ENCODE measurements at regions not wholly inside any gene's neighbourhood (a gene's known extent, or its start where the extent isn't known, plus 50 kb on each side); places are given as distances from the start of the nearest gene placed in this dataset.

DNA sequence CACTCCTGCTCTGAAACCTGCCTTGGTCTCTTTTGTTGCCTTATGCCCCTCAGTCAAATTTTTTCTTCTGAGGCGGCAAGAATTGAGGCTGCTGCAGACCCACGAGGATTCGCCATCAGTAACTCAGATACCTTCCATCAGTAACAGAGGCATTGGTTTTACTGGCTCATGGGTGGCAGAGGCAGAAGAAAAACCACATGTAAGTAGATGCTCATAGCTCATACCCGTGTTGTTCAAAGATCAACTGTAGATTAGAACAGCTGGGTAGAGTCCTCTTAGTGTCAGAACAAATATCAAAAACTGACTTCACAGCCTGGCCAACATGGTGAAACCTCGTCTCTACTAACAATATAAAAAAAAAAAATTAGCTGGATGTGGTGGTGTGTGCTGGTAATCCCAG is 598.0 kb upstream of the SOX11 start:
- Histone ChIP-seq H3K27ac (ENCODE audit: insufficient read depth, low read depth, low read length, poor library complexity, severe bottlenecking) (no peak overlapping the region), H3K27me3 (ENCODE audit: control insufficient read depth, insufficient read depth, low read length, poor library complexity, severe bottlenecking) (no peaks in the 10 kb centered on the region), H3K9me3 (ENCODE audit: control insufficient read depth, low read length) (no peaks in the 10 kb centered on the region), H3K36me3 (ENCODE audit: control insufficient read depth, insufficient read depth, low read length) (no peaks in the 10 kb centered on the region), H3K4me3 (ENCODE audit: insufficient read depth, low read depth, low read length) (no peak overlapping the region), H3K4me1 (ENCODE audit: control insufficient read depth, insufficient read depth, low read length) (no peaks in the 10 kb centered on the region)
- 92 to 95% methylated on average over 5 of the region's 5 CpGs for whole genome bisulfite sequencing, 2 experiments

GRCh38 chr2:5098286-5098685 is 593.9 kb upstream of the SOX11 start:
- Histone ChIP-seq H3K36me3 (ENCODE audit: control insufficient read depth, insufficient read depth, low read length) (no peaks in the 10 kb centered on the region), H3K9me3 (ENCODE audit: control insufficient read depth, low read length) (no peaks in the 10 kb centered on the region), H3K4me3 (ENCODE audit: insufficient read depth, low read depth, low read length) (no peak overlapping the region), H3K27ac (ENCODE audit: insufficient read depth, low read depth, low read length, poor library complexity, severe bottlenecking) (no peak overlapping the region), H3K27me3 (ENCODE audit: control insufficient read depth, insufficient read depth, low read length, poor library complexity, severe bottlenecking) (no peaks in the 10 kb centered on the region), H3K4me1 (ENCODE audit: control insufficient read depth, insufficient read depth, low read length) (no peaks in the 10 kb centered on the region)
- 98 to 100% methylated on average over 1 of the region's 1 CpG for WGBS, 2 experiments

GRCh38 chr2:5102823-5103222 is 589.4 kb upstream of the SOX11 start:
- Histone ChIP-seq H3K4me3 (ENCODE audit: insufficient read depth, low read depth, low read length) (no peak overlapping the region), H3K27me3 (ENCODE audit: control insufficient read depth, insufficient read depth, low read length, poor library complexity, severe bottlenecking) (no peaks in the 10 kb centered on the region), H3K9me3 (ENCODE audit: control insufficient read depth, low read length) (no peaks in the 10 kb centered on the region), H3K4me1 (ENCODE audit: control insufficient read depth, insufficient read depth, low read length) (no peaks in the 10 kb centered on the region), H3K36me3 (ENCODE audit: control insufficient read depth, insufficient read depth, low read length) (no peaks in the 10 kb centered on the region), H3K27ac (ENCODE audit: insufficient read depth, low read depth, low read length, poor library complexity, severe bottlenecking) (no peak overlapping the region)
- WGBS, 2 experiments: 71 to 100% methylated on average over 1 of the region's 2 CpGs

GRCh38 chr2:5111581-5111980 is 580.6 kb upstream of the SOX11 start:
- H3K4me1 ChIP-seq (ENCODE audit: control insufficient read depth, insufficient read depth, low read length): no peaks in the 10 kb centered on the region
- H3K36me3 ChIP-seq (ENCODE audit: control insufficient read depth, insufficient read depth, low read length): no peaks in the 10 kb centered on the region
- no peaks in the 10 kb centered on the region for H3K9me3 ChIP-seq (ENCODE audit: control insufficient read depth, low read length)
- H3K27me3 ChIP-seq (ENCODE audit: control insufficient read depth, insufficient read depth, low read length, poor library complexity, severe bottlenecking): no peaks in the 10 kb centered on the region
- H3K4me3 ChIP-seq (ENCODE audit: insufficient read depth, low read depth, low read length): no peak overlapping the region
- no peak overlapping the region for H3K27ac ChIP-seq (ENCODE audit: insufficient read depth, low read depth, low read length, poor library complexity, severe bottlenecking)

DNA sequence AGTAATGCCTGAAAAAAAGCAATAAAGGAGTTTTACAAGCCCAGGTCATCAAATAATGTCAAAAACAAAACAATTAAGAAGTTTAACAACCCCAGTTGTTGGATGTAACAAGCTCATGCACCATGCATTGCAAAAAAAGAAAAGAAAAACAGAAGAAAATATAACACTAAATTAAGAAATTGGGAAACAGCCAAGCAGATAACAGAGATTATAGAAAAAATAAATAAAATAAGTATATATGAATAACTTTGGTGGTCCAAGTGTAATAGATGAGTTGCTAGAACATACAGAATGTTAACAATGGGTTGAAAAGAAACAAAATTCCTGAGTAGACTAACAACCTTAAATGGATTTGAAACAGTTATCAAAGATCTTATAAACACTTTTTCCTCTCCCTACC is 573.1 kb upstream of the SOX11 start:
- Histone ChIP-seq H3K4me3 (ENCODE audit: insufficient read depth, low read depth, low read length) (no peak overlapping the region), H3K36me3 (ENCODE audit: control insufficient read depth, insufficient read depth, low read length) (no peaks in the 10 kb centered on the region), H3K27me3 (ENCODE audit: control insufficient read depth, insufficient read depth, low read length, poor library complexity, severe bottlenecking) (no peaks in the 10 kb centered on the region), H3K27ac (ENCODE audit: insufficient read depth, low read depth, low read length, poor library complexity, severe bottlenecking) (no peak overlapping the region), H3K9me3 (ENCODE audit: control insufficient read depth, low read length) (no peaks in the 10 kb centered on the region), H3K4me1 (ENCODE audit: control insufficient read depth, insufficient read depth, low read length) (no peaks in the 10 kb centered on the region)

- Histone ChIP-seq H3K27me3 (ENCODE audit: control insufficient read depth, insufficient read depth, low read length, poor library complexity, severe bottlenecking) (no peaks in the 10 kb centered on the region), H3K27ac (ENCODE audit: insufficient read depth, low read depth, low read length, poor library complexity, severe bottlenecking) (no peak overlapping the region), H3K9me3 (ENCODE audit: control insufficient read depth, low read length) (no peaks in the 10 kb centered on the region), H3K4me1 (ENCODE audit: control insufficient read depth, insufficient read depth, low read length) (peaks cover 7% of the 10 kb centered on the region), H3K36me3 (ENCODE audit: control insufficient read depth, insufficient read depth, low read length) (no peaks in the 10 kb centered on the region), H3K4me3 (ENCODE audit: insufficient read depth, low read depth, low read length) (no peak overlapping the region)
- WGBS, 2 experiments: 94 to 96% methylated on average over 12 of the region's 12 CpGs
These were observed 571.1 kb upstream of the SOX11 start for GRCh38 chr2:5121121-5121520.

DNA sequence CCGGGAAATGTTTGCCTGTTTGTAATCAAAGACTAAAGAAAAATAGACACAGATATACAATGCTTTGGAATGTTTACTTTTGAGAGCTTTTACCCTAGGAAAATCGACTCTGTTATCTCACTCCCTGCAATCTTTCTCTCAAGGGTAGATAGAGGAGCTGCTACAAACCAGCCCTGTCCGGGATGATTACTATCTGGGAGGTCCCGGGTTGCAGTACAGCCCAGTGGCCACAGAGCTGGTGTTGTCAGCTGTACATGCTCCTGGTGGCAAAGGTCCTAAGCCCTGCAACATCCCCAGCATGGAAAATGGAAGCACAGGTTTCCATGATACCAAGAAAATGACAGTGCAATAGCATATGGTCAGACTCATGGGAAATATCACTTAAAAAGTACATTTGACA is 570.5 kb upstream of the SOX11 start:
- Histone ChIP-seq H3K4me3 (ENCODE audit: insufficient read depth, low read depth, low read length) (no peak overlapping the region), H3K4me1 (ENCODE audit: control insufficient read depth, insufficient read depth, low read length) (peaks cover 7% of the 10 kb centered on the region), H3K27me3 (ENCODE audit: control insufficient read depth, insufficient read depth, low read length, poor library complexity, severe bottlenecking) (no peaks in the 10 kb centered on the region), H3K27ac (ENCODE audit: insufficient read depth, low read depth, low read length, poor library complexity, severe bottlenecking) (no peak overlapping the region), H3K9me3 (ENCODE audit: control insufficient read depth, low read length) (no peaks in the 10 kb centered on the region), H3K36me3 (ENCODE audit: control insufficient read depth, insufficient read depth, low read length) (no peaks in the 10 kb centered on the region)
- WGBS, 2 experiments: 69 to 80% methylated on average over 3 to 4 of the region's 4 CpGs

- Histone ChIP-seq H3K27ac (ENCODE audit: insufficient read depth, low read depth, low read length, poor library complexity, severe bottlenecking) (no peak overlapping the region), H3K36me3 (ENCODE audit: control insufficient read depth, insufficient read depth, low read length) (no peaks in the 10 kb centered on the region), H3K27me3 (ENCODE audit: control insufficient read depth, insufficient read depth, low read length, poor library complexity, severe bottlenecking) (no peaks in the 10 kb centered on the region), H3K4me3 (ENCODE audit: insufficient read depth, low read depth, low read length) (no peak overlapping the region), H3K9me3 (ENCODE audit: control insufficient read depth, low read length) (no peaks in the 10 kb centered on the region), H3K4me1 (ENCODE audit: control insufficient read depth, insufficient read depth, low read length) (peaks cover 7% of the 10 kb centered on the region)
- 94 to 98% methylated on average over 3 to 4 of the region's 4 CpGs for WGBS, 2 experiments
These were observed 568.5 kb upstream of the SOX11 start for GRCh38 chr2:5123582-5124196.

DNA sequence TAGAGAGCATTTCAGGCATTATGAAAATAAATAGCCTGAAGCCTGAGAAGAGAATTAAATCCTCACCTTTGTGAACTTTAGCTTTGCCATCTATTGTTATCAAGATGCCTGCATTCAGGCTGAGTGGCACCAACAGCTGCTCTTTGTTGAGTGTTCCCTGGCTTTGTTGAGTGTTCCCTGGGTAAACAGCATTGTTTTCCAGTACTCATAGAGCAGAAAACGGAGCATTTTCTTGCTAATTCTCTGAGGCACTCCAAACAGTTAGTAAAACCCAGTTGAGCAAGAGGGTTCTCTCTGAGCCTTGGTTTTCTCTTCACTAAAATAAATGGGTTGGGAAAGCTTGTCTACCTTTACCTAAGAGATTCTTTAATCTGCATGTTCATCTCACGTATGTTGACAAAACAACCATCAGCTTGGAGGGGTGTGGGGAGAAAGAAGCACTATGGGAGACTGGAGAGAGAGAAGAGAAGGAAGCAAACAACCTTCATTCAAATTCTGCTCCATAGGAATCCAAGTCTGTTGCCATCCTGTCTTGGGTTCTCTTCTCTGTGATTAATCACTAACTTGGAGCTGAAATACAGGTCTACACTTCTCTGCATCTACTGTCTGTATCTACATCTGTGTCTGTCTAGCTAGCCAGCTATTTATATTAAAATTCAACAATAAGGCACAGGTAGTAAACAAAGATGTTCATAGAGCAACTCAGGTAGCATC is 567.0 kb upstream of the SOX11 start:
- Histone ChIP-seq H3K4me3 (ENCODE audit: insufficient read depth, low read depth, low read length) (no peak overlapping the region), H3K27ac (ENCODE audit: insufficient read depth, low read depth, low read length, poor library complexity, severe bottlenecking) (peak overlapping the region; percentile 84), H3K9me3 (ENCODE audit: control insufficient read depth, low read length) (no peaks in the 10 kb centered on the region), H3K36me3 (ENCODE audit: control insufficient read depth, insufficient read depth, low read length) (no peaks in the 10 kb centered on the region), H3K4me1 (ENCODE audit: control insufficient read depth, insufficient read depth, low read length) (peaks cover 7% of the 10 kb centered on the region), H3K27me3 (ENCODE audit: control insufficient read depth, insufficient read depth, low read length, poor library complexity, severe bottlenecking) (no peaks in the 10 kb centered on the region)
- 25 to 27% methylated on average over 1 to 2 of the region's 2 CpGs for WGBS, 2 experiments

GRCh38 chr2:5132281-5132680 is 559.9 kb upstream of the SOX11 start:
- Histone ChIP-seq H3K4me1 (ENCODE audit: control insufficient read depth, insufficient read depth, low read length) (no peaks in the 10 kb centered on the region), H3K27me3 (ENCODE audit: control insufficient read depth, insufficient read depth, low read length, poor library complexity, severe bottlenecking) (no peaks in the 10 kb centered on the region), H3K27ac (ENCODE audit: insufficient read depth, low read depth, low read length, poor library complexity, severe bottlenecking) (no peak overlapping the region), H3K9me3 (ENCODE audit: control insufficient read depth, low read length) (no peaks in the 10 kb centered on the region), H3K36me3 (ENCODE audit: control insufficient read depth, insufficient read depth, low read length) (no peaks in the 10 kb centered on the region), H3K4me3 (ENCODE audit: insufficient read depth, low read depth, low read length) (no peak overlapping the region)
- 90 to 94% methylated on average over 5 of the region's 5 CpGs for WGBS, 2 experiments

Data from ectodermal cell (in vitro differentiated cells).